GM23338 (cell line): ENCODE measurements at regions not wholly inside any gene's neighbourhood (a gene's known extent, or its start where the extent isn't known, plus 50 kb on each side); places are given as distances from the start of the nearest gene placed in this dataset.

Experiments used
- ATAC-seq: fragments of 200-7000 bp; cut with Tn5 transposase; 3 replicates; pipeline ENCODE4 v1.9.1; 2020
- DNase-seq: peaks from one replicate; pipeline ENCODE4 v3.0.0-alpha.2; 2015; ENCODE audit warnings: low spot score
- H2AFZ ChIP-seq: fragments of 200-600 bp; sonication (generic); 2 replicates; pipeline ENCODE4 v1.8.0; 2016; ENCODE audit warnings: antibody characterized with exemption, mild to moderate bottlenecking, moderate library complexity
- H3F3A ChIP-seq: fragments of 200-600 bp; sonication (generic); replicated peaks from 2 replicates; pipeline ENCODE4 v1.8.0; 2017; ENCODE audit warnings: antibody characterized with exemption, mixed run types, low read depth
- H3K27ac ChIP-seq: fragments of 200-600 bp; sonication (generic); 2 replicates; pipeline ENCODE4 v1.6.1; 2016; ENCODE audit warnings: low read depth
- H3K27me3 ChIP-seq: fragments of 200-600 bp; sonication (generic); 2 replicates; pipeline ENCODE4 v1.8.0; 2016; ENCODE audit warnings: mild to moderate bottlenecking, mixed run types, moderate library complexity; ENCODE audit not compliant: insufficient read depth
- H3K36me3 ChIP-seq: fragments of 200-600 bp; sonication (generic); 2 replicates; pipeline ENCODE4 v1.8.0; 2016; ENCODE audit warnings: mild to moderate bottlenecking; ENCODE audit not compliant: insufficient read depth
- H3K4me1 ChIP-seq: fragments of 200-600 bp; sonication (generic); 2 replicates; pipeline ENCODE4 v1.8.0; 2016; ENCODE audit warnings: mild to moderate bottlenecking, moderate library complexity; ENCODE audit not compliant: insufficient read depth
- H3K4me2 ChIP-seq: fragments of 200-600 bp; sonication (generic); 2 replicates; pipeline ENCODE4 v1.7.1; 2017; ENCODE audit warnings: mixed run types
- H3K4me3 ChIP-seq: fragments of 200-600 bp; sonication (generic); 2 replicates; pipeline ENCODE4 v1.6.1; 2016; ENCODE audit warnings: mixed run types
- H3K79me2 ChIP-seq: fragments of 200-600 bp; sonication (generic); replicated peaks from 2 replicates; pipeline ENCODE4 v1.8.0; 2017; ENCODE audit warnings: mild to moderate bottlenecking; ENCODE audit not compliant: insufficient read depth
- H3K9me2 ChIP-seq: fragments of 200-600 bp; sonication (generic); 2 replicates; pipeline ENCODE4 v1.8.0; 2017; ENCODE audit not compliant: insufficient read depth
- H4K20me1 ChIP-seq: fragments of 200-600 bp; sonication (generic); replicated peaks from 2 replicates; pipeline ENCODE4 v1.8.0; 2017; ENCODE audit warnings: mild to moderate bottlenecking; ENCODE audit not compliant: insufficient read depth
- H3K27ac Mint-ChIP-seq: 2 replicates; pipeline ENCODE4 v1.8.0; 2020; ENCODE audit warnings: inconsistent platforms, mild to moderate bottlenecking, moderate library complexity, mixed read lengths
- H3K27me3 Mint-ChIP-seq: 3 replicates; pipeline ENCODE4 v1.8.0; 2022; ENCODE audit warnings: low read depth, mild to moderate bottlenecking, moderate library complexity, mixed read lengths, inconsistent platforms; ENCODE audit not compliant: insufficient read depth, poor library complexity
- H3K36me3 Mint-ChIP-seq: 3 replicates; pipeline ENCODE4 v1.8.0; 2021; ENCODE audit warnings: low read depth, mild to moderate bottlenecking, inconsistent platforms, moderate library complexity, mixed read lengths
- H3K4me1 Mint-ChIP-seq: 3 replicates; pipeline ENCODE4 v1.8.0; 2020; ENCODE audit warnings: mild to moderate bottlenecking, inconsistent platforms, mixed read lengths
- H3K4me3 Mint-ChIP-seq: 3 replicates; pipeline ENCODE4 v1.8.0; 2021; ENCODE audit warnings: moderate library complexity, mild to moderate bottlenecking, inconsistent platforms, mixed read lengths
- H3K9me3 Mint-ChIP-seq: 3 replicates; pipeline ENCODE4 v1.8.0; 2020; ENCODE audit warnings: moderate library complexity, mild to moderate bottlenecking, inconsistent platforms, mixed read lengths
- CREB1 ChIP-seq: fragments of 250-450 bp; sonication (Bioruptor Pico); IDR thresholded peaks from 2 replicates; pipeline ENCODE4 v1.5.0; 2020; ENCODE audit warnings: low read depth, mild to moderate bottlenecking, moderate library complexity
- EZH2phosphoT487 ChIP-seq: fragments of 200-600 bp; sonication (generic); IDR thresholded peaks from one replicate; pipeline ENCODE4 v1.8.1; 2018; ENCODE audit warnings: antibody characterized with exemption; ENCODE audit not compliant: unreplicated experiment
- POLR2AphosphoS5 ChIP-seq: IDR thresholded peaks from 2 replicates; pipeline ENCODE4 v1.6.1; 2016; ENCODE audit warnings: antibody characterized with exemption, low read depth
- STAT1 ChIP-seq: IDR thresholded peaks from one replicate; pipeline ENCODE4 v1.6.1; 2016; ENCODE audit warnings: antibody characterized with exemption; ENCODE audit not compliant: unreplicated experiment
- ZNF331 ChIP-seq: fragments of 250-450 bp; sonication (Bioruptor Pico); IDR thresholded peaks from 2 replicates; pipeline ENCODE4 v1.5.0; 2020; ENCODE audit warnings: low read depth, mild to moderate bottlenecking, moderate library complexity
- TF ChIP-seq, protein P1 (sequence below), 2 experiments: fragments of 200-600 bp in 1 of 2; sonication (generic) in 1 of 2; conservative IDR thresholded peaks; 2 replicates each; pipeline versions ENCODE4 v1.5.1 to v1.6.1; 2016 to 2017; ENCODE audit warnings: antibody characterized with exemption in 2 of 2, low read depth in 2 of 2, mild to moderate bottlenecking in 2 of 2, moderate library complexity in 1 of 2
- TF ChIP-seq, protein P2 (sequence below): IDR thresholded peaks from 2 replicates; pipeline ENCODE4 v1.6.1; 2016; ENCODE audit warnings: antibody characterized with exemption
- TF ChIP-seq, protein P3 (sequence below): fragments of 250-450 bp; sonication (Bioruptor Pico); IDR thresholded peaks from 2 replicates; pipeline ENCODE4 v1.5.0; 2020; ENCODE audit warnings: mild to moderate bottlenecking, moderate library complexity

DNA sequence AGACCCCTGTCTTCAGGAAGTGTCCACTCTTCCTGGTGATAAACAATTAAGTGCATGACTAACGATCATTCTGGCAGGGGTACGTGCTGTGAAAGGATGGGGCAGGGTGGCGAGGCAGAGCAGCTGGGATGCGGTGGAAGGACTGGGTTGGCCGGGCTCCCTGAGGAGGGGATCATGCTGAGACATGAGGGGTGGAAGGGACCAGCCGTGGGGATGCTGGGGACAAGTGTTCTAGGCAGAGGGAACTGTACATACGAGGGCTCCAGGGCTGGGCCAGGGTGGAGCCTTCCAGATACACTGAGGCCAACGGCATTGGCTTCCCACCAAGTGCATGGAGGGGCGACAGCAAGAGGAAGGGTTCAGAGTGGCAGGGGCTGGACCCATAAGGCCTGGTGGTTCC lies 65.7 kb upstream of the SIRPA start (continued):
- TF ChIP-seq, protein P1, sequence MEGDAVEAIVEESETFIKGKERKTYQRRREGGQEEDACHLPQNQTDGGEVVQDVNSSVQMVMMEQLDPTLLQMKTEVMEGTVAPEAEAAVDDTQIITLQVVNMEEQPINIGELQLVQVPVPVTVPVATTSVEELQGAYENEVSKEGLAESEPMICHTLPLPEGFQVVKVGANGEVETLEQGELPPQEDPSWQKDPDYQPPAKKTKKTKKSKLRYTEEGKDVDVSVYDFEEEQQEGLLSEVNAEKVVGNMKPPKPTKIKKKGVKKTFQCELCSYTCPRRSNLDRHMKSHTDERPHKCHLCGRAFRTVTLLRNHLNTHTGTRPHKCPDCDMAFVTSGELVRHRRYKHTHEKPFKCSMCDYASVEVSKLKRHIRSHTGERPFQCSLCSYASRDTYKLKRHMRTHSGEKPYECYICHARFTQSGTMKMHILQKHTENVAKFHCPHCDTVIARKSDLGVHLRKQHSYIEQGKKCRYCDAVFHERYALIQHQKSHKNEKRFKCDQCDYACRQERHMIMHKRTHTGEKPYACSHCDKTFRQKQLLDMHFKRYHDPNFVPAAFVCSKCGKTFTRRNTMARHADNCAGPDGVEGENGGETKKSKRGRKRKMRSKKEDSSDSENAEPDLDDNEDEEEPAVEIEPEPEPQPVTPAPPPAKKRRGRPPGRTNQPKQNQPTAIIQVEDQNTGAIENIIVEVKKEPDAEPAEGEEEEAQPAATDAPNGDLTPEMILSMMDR (conservative IDR thresholded peaks at IDR 0.05; ENCODE audit: low read depth in 2 of 2) = no peak
- no peak for TF ChIP-seq CREB1 (CRISPR knock-in tag)

DNA sequence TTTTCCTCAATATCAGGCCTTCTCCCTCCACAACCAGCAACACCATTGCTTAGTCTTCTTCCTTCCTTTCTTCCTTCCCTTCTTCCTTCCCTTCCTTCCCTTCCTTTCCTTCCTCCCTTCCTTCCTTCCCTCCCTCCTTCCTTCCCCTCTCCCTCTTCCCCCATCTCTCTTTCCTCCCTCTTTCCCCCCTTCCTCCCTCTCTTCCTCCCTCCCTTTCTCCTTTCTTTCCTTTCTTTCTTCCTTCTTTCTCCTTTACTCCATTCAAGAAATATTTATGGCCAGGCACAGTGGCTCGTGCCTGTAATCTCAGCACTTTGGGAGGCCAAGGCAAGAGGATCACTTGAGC lies 66.4 kb upstream of the SIRPA start:
- DNase-seq (no peak), ATAC-seq (no peak)
- no peaks in the 10 kb centered on the region for H3K4me1 ChIP-seq
- no peak overlapping the region for H3K4me2 ChIP-seq
- H3K4me3 ChIP-seq = no peak overlapping the region
- no peaks in the 10 kb centered on the region for H3K79me2 ChIP-seq
- Mint-ChIP-seq H3K36me3 (no peaks in the 10 kb centered on the region), H3K4me1 (no peaks in the 10 kb centered on the region; the same call in 2 of the 3 replicates), H3K4me3 (no peak overlapping the region), H3K9me3 (no peaks in the 10 kb centered on the region), H3K27me3 (peaks cover 11% of the 10 kb centered on the region), H3K27ac (no peak overlapping the region)
- H3F3A ChIP-seq = no peaks in the 10 kb centered on the region
- H2AFZ ChIP-seq = no peak overlapping the region
- TF ChIP-seq, protein P2, sequence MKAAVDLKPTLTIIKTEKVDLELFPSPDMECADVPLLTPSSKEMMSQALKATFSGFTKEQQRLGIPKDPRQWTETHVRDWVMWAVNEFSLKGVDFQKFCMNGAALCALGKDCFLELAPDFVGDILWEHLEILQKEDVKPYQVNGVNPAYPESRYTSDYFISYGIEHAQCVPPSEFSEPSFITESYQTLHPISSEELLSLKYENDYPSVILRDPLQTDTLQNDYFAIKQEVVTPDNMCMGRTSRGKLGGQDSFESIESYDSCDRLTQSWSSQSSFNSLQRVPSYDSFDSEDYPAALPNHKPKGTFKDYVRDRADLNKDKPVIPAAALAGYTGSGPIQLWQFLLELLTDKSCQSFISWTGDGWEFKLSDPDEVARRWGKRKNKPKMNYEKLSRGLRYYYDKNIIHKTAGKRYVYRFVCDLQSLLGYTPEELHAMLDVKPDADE = no peak
- TF ChIP-seq CREB1 (CRISPR knock-in tag) (no peak), ZNF331 (CRISPR knock-in tag) (no peak), POLR2AphosphoS5 (no peak), EZH2phosphoT487 (no peak), STAT1 (no peak)
- TF ChIP-seq, protein P3, sequence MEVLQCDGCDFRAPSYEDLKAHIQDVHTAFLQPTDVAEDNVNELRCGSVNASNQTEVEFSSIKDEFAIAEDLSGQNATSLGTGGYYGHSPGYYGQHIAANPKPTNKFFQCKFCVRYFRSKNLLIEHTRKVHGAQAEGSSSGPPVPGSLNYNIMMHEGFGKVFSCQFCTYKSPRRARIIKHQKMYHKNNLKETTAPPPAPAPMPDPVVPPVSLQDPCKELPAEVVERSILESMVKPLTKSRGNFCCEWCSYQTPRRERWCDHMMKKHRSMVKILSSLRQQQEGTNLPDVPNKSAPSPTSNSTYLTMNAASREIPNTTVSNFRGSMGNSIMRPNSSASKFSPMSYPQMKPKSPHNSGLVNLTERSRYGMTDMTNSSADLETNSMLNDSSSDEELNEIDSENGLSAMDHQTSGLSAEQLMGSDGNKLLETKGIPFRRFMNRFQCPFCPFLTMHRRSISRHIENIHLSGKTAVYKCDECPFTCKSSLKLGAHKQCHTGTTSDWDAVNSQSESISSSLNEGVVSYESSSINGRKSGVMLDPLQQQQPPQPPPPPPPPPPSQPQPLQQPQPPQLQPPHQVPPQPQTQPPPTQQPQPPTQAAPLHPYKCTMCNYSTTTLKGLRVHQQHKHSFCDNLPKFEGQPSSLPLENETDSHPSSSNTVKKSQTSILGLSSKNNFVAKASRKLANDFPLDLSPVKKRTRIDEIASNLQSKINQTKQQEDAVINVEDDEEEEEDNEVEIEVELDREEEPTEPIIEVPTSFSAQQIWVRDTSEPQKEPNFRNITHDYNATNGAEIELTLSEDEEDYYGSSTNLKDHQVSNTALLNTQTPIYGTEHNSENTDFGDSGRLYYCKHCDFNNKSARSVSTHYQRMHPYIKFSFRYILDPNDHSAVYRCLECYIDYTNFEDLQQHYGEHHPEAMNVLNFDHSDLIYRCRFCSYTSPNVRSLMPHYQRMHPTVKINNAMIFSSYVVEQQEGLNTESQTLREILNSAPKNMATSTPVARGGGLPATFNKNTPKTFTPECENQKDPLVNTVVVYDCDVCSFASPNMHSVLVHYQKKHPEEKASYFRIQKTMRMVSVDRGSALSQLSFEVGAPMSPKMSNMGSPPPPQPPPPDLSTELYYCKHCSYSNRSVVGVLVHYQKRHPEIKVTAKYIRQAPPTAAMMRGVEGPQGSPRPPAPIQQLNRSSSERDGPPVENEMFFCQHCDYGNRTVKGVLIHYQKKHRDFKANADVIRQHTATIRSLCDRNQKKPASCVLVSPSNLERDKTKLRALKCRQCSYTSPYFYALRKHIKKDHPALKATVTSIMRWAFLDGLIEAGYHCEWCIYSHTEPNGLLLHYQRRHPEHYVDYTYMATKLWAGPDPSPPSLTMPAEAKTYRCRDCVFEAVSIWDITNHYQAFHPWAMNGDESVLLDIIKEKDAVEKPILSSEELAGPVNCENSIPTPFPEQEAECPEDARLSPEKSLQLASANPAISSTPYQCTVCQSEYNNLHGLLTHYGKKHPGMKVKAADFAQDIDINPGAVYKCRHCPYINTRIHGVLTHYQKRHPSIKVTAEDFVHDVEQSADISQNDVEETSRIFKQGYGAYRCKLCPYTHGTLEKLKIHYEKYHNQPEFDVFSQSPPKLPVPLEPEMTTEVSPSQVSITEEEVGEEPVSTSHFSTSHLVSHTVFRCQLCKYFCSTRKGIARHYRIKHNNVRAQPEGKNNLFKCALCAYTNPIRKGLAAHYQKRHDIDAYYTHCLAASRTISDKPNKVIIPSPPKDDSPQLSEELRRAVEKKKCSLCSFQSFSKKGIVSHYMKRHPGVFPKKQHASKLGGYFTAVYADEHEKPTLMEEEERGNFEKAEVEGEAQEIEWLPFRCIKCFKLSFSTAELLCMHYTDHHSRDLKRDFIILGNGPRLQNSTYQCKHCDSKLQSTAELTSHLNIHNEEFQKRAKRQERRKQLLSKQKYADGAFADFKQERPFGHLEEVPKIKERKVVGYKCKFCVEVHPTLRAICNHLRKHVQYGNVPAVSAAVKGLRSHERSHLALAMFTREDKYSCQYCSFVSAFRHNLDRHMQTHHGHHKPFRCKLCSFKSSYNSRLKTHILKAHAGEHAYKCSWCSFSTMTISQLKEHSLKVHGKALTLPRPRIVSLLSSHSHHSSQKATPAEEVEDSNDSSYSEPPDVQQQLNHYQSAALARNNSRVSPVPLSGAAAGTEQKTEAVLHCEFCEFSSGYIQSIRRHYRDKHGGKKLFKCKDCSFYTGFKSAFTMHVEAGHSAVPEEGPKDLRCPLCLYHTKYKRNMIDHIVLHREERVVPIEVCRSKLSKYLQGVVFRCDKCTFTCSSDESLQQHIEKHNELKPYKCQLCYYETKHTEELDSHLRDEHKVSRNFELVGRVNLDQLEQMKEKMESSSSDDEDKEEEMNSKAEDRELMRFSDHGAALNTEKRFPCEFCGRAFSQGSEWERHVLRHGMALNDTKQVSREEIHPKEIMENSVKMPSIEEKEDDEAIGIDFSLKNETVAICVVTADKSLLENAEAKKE (CRISPR knock-in tag) = no peak
- TF ChIP-seq, protein P1 (conservative IDR thresholded peaks at IDR 0.05; ENCODE audit: low read depth in 2 of 2) = no peak
- no peaks in the 10 kb centered on the region for H3K36me3 ChIP-seq
- no peak overlapping the region for H3K27ac ChIP-seq
- no peaks in the 10 kb centered on the region for H3K27me3 ChIP-seq
- no peaks in the 10 kb centered on the region for H3K9me2 ChIP-seq
- H4K20me1 ChIP-seq = no peaks in the 10 kb centered on the region
